ENCODE measurements at regions not wholly inside any gene's neighbourhood (a gene's known extent, or its start where the extent isn't known, plus 50 kb on each side); places are given as distances from the start of the nearest gene placed in this dataset.

DNA sequence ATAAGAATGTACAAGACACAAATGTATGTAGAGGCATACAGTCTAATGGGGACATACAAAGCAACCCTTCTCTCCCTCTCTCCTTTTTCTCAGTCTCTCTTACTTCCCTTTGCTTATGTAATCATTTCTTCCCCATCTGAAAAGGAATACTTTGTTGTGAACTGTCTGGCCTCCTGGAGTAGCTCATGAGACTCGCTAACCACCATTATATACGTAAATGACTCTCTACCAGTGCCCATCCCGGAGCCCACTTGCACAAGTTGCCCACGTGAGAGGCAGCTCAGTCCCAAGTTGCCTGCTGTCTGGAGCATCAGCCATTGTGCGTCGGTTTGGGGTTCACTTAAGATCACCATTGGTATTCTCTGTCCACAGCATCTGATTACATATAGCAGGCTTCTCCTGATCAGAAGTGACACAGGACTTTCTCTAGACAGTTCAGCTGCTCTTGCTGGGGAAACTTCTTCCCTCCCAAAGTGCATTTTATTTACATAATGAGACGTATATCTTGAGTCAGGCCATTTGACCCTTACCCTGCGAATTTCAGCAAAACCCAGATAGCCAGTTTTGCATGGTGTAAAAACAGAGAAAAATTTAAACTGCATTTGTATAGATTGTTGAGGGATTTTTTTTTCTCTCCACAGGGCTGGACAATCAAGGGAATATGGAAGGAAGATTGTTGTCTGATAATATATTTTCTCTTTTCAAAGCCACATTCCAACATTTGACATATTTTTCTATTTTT, 220.7 kb upstream of the EGLN3 start:
- H3K9me3 ChIP-seq: no peaks in the 10 kb centered on the region
- no peak for DNase-seq
- no peak for ATAC-seq

DNA sequence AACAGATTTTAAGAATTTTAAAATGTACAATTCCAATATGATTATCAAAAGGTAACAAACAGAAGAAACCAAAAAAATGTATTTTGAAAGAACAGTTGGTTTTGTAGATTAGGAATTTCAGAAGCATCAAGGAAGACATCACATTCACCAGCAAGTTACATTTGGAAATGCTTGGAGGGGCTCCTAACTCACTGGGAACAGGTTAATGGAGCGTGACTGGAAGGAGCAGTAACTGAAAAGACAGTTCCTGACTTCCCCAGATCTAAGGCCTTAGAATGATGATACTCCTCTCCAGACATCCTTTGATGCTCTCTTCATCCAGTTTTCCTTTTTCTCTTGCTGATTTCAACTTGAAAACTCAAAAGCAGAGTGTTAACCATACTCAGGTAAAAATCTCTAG, 220.0 kb upstream of the EGLN3 start:
- Histone ChIP-seq H3K9me3 (no peaks in the 10 kb centered on the region), H3K4me3 (no peak overlapping the region), H3K4me1 (ENCODE audit: low read depth) (no peaks in the 10 kb centered on the region), H3K36me3 (ENCODE audit: low read depth) (no peaks in the 10 kb centered on the region)
- TF ChIP-seq, protein P1, sequence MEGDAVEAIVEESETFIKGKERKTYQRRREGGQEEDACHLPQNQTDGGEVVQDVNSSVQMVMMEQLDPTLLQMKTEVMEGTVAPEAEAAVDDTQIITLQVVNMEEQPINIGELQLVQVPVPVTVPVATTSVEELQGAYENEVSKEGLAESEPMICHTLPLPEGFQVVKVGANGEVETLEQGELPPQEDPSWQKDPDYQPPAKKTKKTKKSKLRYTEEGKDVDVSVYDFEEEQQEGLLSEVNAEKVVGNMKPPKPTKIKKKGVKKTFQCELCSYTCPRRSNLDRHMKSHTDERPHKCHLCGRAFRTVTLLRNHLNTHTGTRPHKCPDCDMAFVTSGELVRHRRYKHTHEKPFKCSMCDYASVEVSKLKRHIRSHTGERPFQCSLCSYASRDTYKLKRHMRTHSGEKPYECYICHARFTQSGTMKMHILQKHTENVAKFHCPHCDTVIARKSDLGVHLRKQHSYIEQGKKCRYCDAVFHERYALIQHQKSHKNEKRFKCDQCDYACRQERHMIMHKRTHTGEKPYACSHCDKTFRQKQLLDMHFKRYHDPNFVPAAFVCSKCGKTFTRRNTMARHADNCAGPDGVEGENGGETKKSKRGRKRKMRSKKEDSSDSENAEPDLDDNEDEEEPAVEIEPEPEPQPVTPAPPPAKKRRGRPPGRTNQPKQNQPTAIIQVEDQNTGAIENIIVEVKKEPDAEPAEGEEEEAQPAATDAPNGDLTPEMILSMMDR (IDR thresholded peaks at IDR 0.05): no peak
- ATAC-seq (no peak), DNase-seq (no peak)
- intact Hi-C loops (cut with DNase I, micrococcal nuclease): no loop called here

More for the DNA sequence above, 220.7 kb upstream of the EGLN3 start:
- no peak overlapping the region for H3K4me3 ChIP-seq
- TF ChIP-seq, protein P1 (IDR thresholded peaks at IDR 0.05): no peak
- intact Hi-C loops (cut with DNase I, micrococcal nuclease): no loop called here
- no peaks in the 10 kb centered on the region for H3K36me3 ChIP-seq (ENCODE audit: low read depth)
- no peaks in the 10 kb centered on the region for H3K4me1 ChIP-seq (ENCODE audit: low read depth)

DNA sequence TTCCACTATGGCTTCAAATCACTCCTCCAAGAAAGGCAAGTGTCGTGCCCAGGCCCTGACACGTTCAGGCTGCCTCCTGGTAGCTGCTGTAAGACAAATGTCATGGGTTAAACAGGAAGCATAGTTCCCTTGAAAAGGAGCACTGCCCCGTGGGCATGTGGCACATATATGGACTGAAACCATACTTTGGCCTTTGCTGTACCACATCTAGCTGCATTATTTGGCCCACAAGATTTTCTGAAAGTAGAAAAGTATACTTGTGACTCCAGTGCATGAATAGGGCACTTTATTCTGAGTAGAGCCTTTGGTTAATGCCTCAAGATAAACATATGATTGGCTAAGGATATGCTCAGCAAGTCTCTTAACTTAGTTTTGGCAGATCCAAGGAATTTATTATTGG, 218.7 kb upstream of the EGLN3 start:
- no peaks in the 10 kb centered on the region for H3K9me3 ChIP-seq
- TF ChIP-seq, protein P1 (IDR thresholded peaks at IDR 0.05): no peak
- no peak for ATAC-seq
- H3K4me1 ChIP-seq (ENCODE audit: low read depth): no peaks in the 10 kb centered on the region
- DNase-seq: no peak
- intact Hi-C loops (cut with DNase I, micrococcal nuclease): no loop called here
- no peak overlapping the region for H3K4me3 ChIP-seq
- H3K36me3 ChIP-seq (ENCODE audit: low read depth): no peaks in the 10 kb centered on the region

GRCh38 chr14:34168656-34169055, 217.8 kb upstream of the EGLN3 start:
- TF ChIP-seq, protein P1 (IDR thresholded peaks at IDR 0.05): no peak
- intact Hi-C loops (cut with DNase I, micrococcal nuclease): no loop called here
- Histone ChIP-seq H3K36me3 (ENCODE audit: low read depth) (no peaks in the 10 kb centered on the region), H3K9me3 (no peaks in the 10 kb centered on the region), H3K4me3 (no peak overlapping the region), H3K4me1 (ENCODE audit: low read depth) (no peaks in the 10 kb centered on the region)
- no peak for DNase-seq
- ATAC-seq: no peak

- no peaks in the 10 kb centered on the region for H3K4me1 ChIP-seq (ENCODE audit: low read depth)
- no peak overlapping the region for H3K4me3 ChIP-seq
- DNase-seq (no peak), ATAC-seq (no peak)
- intact Hi-C loops (cut with DNase I, micrococcal nuclease): no loop called here
- no peaks in the 10 kb centered on the region for H3K9me3 ChIP-seq
- TF ChIP-seq, protein P1 (IDR thresholded peaks at IDR 0.05): no peak
- no peaks in the 10 kb centered on the region for H3K36me3 ChIP-seq (ENCODE audit: low read depth)
Measured at GRCh38 chr14:34165847-34166350, 215.0 kb upstream of the EGLN3 start.
